Pancreas (tissue), 10 donors: ENCODE measurements at regions not wholly inside any gene's neighbourhood (a gene's known extent, or its start where the extent isn't known, plus 50 kb on each side); places are given as distances from the start of the nearest gene placed in this dataset.

Source experiments
- ATAC-seq, 4 donors: fragments of 200-7000 bp; cut with Tn5 transposase; one replicate each; pipeline versions ENCODE4 v1.8.0 to v1.9.1; 2020; ENCODE audit warnings: mild to moderate bottlenecking in 4 of 4, moderate library complexity in 4 of 4
- DNase-seq, 6 donors: peaks; one replicate each; pipeline ENCODE4 v3.0.0-alpha.2; 2020
- FAIRE-seq: peaks from 2 replicates; lab custom pipeline; 2012; peaks lifted over from hg19 to GRCh38; lab: Jason Lieb, UNC
- H3K27ac ChIP-seq, 4 donors: fragments of 200-600 bp; sonication (generic); 1 replicate in 3 of 4; 2 replicates in 1 of 4; pipeline versions ENCODE4 v1.5.0 to v1.8.0; 2020
- H3K27me3 ChIP-seq, 4 donors: fragments of 200-600 bp; one replicate each; pipeline ENCODE4 v1.8.0; 2021
- H3K36me3 ChIP-seq, 3 donors: fragments of 200-600 bp; sonication (generic) in 1 of 3; one replicate each; pipeline versions ENCODE4 v1.5.0 to v1.8.0; 2020 to 2021
- H3K4me1 ChIP-seq, 3 donors: fragments of 200-600 bp; one replicate each; pipeline ENCODE4 v1.8.0; 2021
- H3K4me3 ChIP-seq, 4 donors: fragments of 200-600 bp; sonication (generic) in 2 of 4; one replicate each; pipeline versions ENCODE4 v1.5.0 to v1.8.0; 2020 to 2021
- H3K9me3 ChIP-seq, 4 donors: fragments of 200-600 bp; one replicate each; pipeline ENCODE4 v1.8.0; 2021
- CTCF ChIP-seq, 4 donors: fragments of 200-600 bp; sonication (generic) in 3 of 4; IDR thresholded peaks; one replicate each; pipeline versions ENCODE4 v1.5.0 to v1.8.0; 2021; ENCODE audit warnings: antibody characterized with exemption in 4 of 4
- WGBS, 2 donors: extraction: QIAGEN DNeasy Blood & Tissue Kit; methylation state at CpG; one replicate each; pipeline ENCODE4 v1.1.7; 2013; 5-methylcytosine and 5-hydroxymethylcytosine counted together
- intact Hi-C, 3 donors: fragments of 100-400 bp; cut with DNase I; formaldehyde crosslinking; loops; one replicate each; pipeline versions ENCODE4 v1.11.1 to v1.14.2; 2022
- donor health status: healthy with polysubstance abuse.
- donor health status: DM: no; HTN: no; CAD: no; lungs with moderate emphysema.
- donor health status: DM: no; HTN: no; CAD: no.
- donor health status: control.
- donor health status: control.
- donor health status: Bipolar disorder and iron deficiency.
- donor health status: DM: yes; HTN: yes; CAD: no.
- donor health status: DM: no; HTN: no; CAD: no.
- donor health status: DM: no; HTN: no; CAD: no.
- donor health status: DM: yes; HTN: yes; CAD: no.

DNA sequence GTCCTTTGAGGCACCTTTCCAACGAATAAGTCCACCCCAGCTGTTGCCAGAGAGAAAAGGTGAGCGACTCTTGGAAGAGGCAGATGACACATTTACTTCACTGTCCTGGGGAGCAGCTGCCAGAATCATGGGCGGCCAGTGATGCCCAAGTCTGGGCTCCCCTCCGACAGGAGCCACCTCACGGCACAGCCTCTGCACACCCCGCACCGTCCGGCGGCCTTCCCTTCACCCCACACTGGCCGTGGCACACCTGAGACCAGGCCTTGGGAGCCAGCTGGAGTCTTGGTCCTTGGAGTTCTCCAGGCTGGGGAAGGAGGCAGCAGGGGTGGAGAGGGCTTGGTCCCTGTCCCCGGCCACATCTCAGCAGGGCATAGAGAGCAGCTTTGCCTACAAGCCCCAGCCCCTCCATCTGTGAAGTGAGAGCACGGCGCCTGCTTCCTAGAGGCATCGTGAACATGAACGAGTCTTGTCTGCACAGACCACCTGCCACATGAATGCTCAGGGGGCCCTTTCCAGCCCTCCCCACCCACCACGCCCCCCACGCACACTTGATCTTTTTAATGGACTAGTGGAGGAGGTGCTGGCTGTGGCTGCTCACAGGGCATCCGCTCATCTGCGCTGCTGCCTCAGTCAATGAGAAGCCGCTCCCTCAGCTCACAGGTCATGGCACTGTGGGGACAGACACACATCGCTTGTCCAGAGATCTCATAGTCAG is 400.2 kb upstream of the MYT1L start:
- Histone ChIP-seq H3K27ac (no peak overlapping the region), H3K36me3 (no peaks in the 10 kb centered on the region), H3K9me3 (no peaks in the 10 kb centered on the region), H3K4me3 (no peak overlapping the region), H3K4me1 (no peaks in the 10 kb centered on the region), H3K27me3 (no peaks in the 10 kb centered on the region)
- no peak for FAIRE-seq
- DNase-seq: no peak
- intact Hi-C loops: no loop called here
- no peak for TF ChIP-seq CTCF (IDR thresholded peaks at IDR 0.05)
- no peak for ATAC-seq
- WGBS, 2 donors: 73 to 76% methylated on average over 21 of the region's 21 CpGs

DNA sequence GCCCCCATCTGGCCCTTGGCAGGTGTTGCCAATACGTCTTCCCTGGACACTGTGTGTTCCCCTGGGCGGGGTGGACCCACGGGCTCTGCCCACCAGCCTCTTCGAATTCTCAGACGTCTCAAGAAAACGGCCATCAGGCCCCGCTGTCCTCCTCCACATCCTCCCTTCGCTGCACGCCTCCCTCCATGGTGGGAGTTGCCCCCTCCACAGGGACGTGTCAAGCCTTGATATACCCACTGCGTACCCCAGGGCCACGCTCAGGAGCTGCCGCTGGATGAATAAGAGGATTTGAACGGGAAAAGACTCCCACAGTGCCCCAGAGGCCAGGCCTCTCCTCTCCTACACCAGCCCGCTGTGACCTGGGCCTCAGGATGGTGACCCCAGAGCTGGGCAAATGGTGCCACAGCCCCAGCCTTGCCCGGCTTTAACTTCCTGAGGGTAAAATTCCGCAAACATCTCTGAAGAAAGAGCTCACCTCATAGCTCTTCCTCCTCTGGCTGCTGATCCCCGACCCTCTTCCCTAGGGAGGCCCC is 399.3 kb upstream of the MYT1L start:
- WGBS, 2 donors: 75 to 82% methylated on average over 18 of the region's 18 CpGs
- Histone ChIP-seq H3K27ac (no peak overlapping the region), H3K4me1 (no peaks in the 10 kb centered on the region), H3K27me3 (no peaks in the 10 kb centered on the region), H3K9me3 (no peaks in the 10 kb centered on the region), H3K4me3 (no peak overlapping the region), H3K36me3 (no peaks in the 10 kb centered on the region)
- intact Hi-C loops: no loop called here
- TF ChIP-seq CTCF (IDR thresholded peaks at IDR 0.05): no peak
- ATAC-seq (no peak), FAIRE-seq (no peak), DNase-seq (no peak)

- WGBS, 2 donors: 54 to 59% methylated on average over 9 of the region's 9 CpGs
- no peak for DNase-seq
- no peak for FAIRE-seq
- no peaks in the 10 kb centered on the region for H3K9me3 ChIP-seq
- H3K4me3 ChIP-seq: no peak overlapping the region
- no peak for TF ChIP-seq CTCF (IDR thresholded peaks at IDR 0.05)
- intact Hi-C loops: no loop called here
- H3K27me3 ChIP-seq: no peaks in the 10 kb centered on the region
- ATAC-seq: no peak
- H3K4me1 ChIP-seq: no peaks in the 10 kb centered on the region
- no peak overlapping the region for H3K27ac ChIP-seq
- H3K36me3 ChIP-seq: no peaks in the 10 kb centered on the region
Observed at GRCh38 chr2:2729246-2729645, 398.2 kb upstream of the MYT1L start.

DNA sequence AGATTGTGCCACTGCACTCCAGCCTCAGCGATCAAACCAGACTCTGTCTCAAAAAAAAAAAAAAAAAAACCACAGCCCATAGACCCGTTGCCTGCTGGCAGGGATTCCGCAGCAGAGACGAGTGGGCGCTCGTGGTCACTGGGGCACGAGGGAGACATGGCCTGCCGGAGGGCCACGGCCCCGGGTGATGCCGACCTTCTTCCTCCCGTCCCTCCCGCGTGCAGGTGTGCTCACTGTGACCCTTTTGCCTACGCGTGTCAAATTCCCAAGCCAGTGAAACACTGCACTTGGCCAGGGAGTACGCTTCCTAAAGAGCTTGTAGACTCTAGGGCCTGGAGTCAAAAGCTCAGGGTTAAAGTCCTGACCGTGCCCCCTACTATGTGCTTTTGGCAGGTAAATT is 397.6 kb upstream of the MYT1L start:
- intact Hi-C loops: no loop called here
- H3K4me1 ChIP-seq: no peaks in the 10 kb centered on the region
- FAIRE-seq: no peak
- no peak overlapping the region for H3K27ac ChIP-seq
- no peaks in the 10 kb centered on the region for H3K9me3 ChIP-seq
- H3K27me3 ChIP-seq: no peaks in the 10 kb centered on the region
- no peak for DNase-seq
- no peak for ATAC-seq
- WGBS, 2 donors: 81 to 82% methylated on average over 18 of the region's 18 CpGs
- H3K36me3 ChIP-seq: no peaks in the 10 kb centered on the region
- H3K4me3 ChIP-seq: no peak overlapping the region
- no peak for TF ChIP-seq CTCF (IDR thresholded peaks at IDR 0.05)

DNA sequence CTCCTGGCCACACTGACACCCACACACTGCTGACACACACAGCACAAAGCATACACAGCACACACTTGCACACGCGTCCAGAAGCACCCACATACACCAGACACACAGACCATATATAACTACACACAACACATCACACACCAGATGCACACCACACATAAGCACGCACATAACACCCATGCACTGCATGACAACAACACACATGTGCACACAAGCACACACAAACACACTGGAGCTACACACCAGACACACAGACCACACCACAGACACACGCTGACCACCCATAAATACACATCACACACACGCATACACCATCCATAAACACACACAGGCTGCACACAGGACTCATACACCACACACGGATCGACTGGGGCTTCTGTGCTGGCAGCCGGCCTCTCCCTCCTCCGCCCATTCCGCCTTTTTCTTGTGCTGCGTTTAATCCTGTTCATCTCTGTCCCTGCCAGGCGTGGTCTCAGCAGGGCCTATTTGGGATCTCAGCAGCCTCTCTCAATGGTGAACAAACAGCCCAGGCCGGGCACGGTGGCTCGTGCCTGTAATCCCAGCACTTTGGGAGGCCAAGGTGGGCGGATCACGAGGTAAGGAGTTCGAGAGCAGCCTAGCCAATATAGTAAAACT is 396.9 kb upstream of the MYT1L start:
- Histone ChIP-seq H3K4me3 (no peak overlapping the region), H3K4me1 (no peaks in the 10 kb centered on the region), H3K27me3 (no peaks in the 10 kb centered on the region), H3K27ac (no peak overlapping the region), H3K9me3 (no peaks in the 10 kb centered on the region), H3K36me3 (no peaks in the 10 kb centered on the region)
- no peak for DNase-seq
- 74 to 83% methylated on average over 18 of the region's 18 CpGs for WGBS, 2 donors
- no peak for FAIRE-seq
- TF ChIP-seq CTCF (IDR thresholded peaks at IDR 0.05): no peak
- ATAC-seq: no peak
- intact Hi-C loops: no loop called here
